ENCODE measurements at regions not wholly inside any gene's neighbourhood (a gene's known extent, or its start where the extent isn't known, plus 50 kb on each side); places are given as distances from the start of the nearest gene placed in this dataset.

GRCh38 chr20:10795286-10796026 is 121.7 kb upstream of the JAG1 start:
- no peak overlapping the region for H3K9ac ChIP-seq (ENCODE audit: low read depth, low read length, poor library complexity, severe bottlenecking)
- H3K27me3 ChIP-seq (ENCODE audit: insufficient read depth, low read length, poor library complexity, severe bottlenecking): no peaks in the 10 kb centered on the region
- H3K79me2 ChIP-seq (ENCODE audit: insufficient read depth, low read length): no peaks in the 10 kb centered on the region
- H3F3A ChIP-seq (ENCODE audit: low read depth): no peaks in the 10 kb centered on the region
- TF ChIP-seq, protein P1, sequence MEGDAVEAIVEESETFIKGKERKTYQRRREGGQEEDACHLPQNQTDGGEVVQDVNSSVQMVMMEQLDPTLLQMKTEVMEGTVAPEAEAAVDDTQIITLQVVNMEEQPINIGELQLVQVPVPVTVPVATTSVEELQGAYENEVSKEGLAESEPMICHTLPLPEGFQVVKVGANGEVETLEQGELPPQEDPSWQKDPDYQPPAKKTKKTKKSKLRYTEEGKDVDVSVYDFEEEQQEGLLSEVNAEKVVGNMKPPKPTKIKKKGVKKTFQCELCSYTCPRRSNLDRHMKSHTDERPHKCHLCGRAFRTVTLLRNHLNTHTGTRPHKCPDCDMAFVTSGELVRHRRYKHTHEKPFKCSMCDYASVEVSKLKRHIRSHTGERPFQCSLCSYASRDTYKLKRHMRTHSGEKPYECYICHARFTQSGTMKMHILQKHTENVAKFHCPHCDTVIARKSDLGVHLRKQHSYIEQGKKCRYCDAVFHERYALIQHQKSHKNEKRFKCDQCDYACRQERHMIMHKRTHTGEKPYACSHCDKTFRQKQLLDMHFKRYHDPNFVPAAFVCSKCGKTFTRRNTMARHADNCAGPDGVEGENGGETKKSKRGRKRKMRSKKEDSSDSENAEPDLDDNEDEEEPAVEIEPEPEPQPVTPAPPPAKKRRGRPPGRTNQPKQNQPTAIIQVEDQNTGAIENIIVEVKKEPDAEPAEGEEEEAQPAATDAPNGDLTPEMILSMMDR (conservative IDR thresholded peaks at IDR 0.05; ENCODE audit: low read length): no peak
- no peak for TF ChIP-seq EZH2phosphoT487 (IDR thresholded peaks at IDR 0.05; ENCODE audit: borderline replicate concordance)
- H3K9me2 ChIP-seq (replicated peaks; ENCODE audit: low read depth, low read length): no peaks in the 10 kb centered on the region
- no peaks in the 10 kb centered on the region for H4K20me1 ChIP-seq (ENCODE audit: insufficient read depth, low read length, poor library complexity, severe bottlenecking)
- H3K36me3 ChIP-seq (ENCODE audit: insufficient read depth, low read length): no peaks in the 10 kb centered on the region
- no peak overlapping the region for H3K4me2 ChIP-seq (ENCODE audit: low read depth, low read length, poor library complexity, severe bottlenecking)
- H2AFZ ChIP-seq (ENCODE audit: low read length): no peak overlapping the region
- no peaks in the 10 kb centered on the region for H3K4me1 ChIP-seq (ENCODE audit: insufficient read depth, low read length, poor library complexity, severe bottlenecking)
- H3K4me3 ChIP-seq (ENCODE audit: low read length, poor library complexity, severe bottlenecking): no peak overlapping the region
- H3K9me3 ChIP-seq (ENCODE audit: insufficient read depth, low read depth, low read length): no peaks in the 10 kb centered on the region

DNA sequence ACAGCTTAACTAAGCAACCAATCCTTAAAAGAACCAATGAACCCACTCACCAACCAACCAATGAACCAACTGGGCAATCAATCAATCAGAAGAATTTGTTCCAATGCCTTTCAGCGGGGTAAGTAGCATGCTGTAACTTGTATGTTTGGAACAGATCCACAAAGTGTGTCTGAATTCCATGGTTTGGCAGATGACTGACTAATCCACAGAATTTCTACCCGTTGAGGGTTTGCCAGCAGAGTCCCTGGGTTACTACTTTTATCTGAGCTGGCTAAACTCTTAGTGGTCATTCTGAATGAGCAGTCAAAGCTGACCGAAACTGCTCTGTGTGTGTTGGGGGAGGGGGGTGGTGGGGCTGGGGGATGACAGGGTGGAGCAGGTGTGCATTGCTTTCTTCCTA is 125.0 kb upstream of the JAG1 start:
- H2AFZ ChIP-seq (ENCODE audit: low read length): no peak overlapping the region
- H3K9me2 ChIP-seq (replicated peaks; ENCODE audit: low read depth, low read length): no peaks in the 10 kb centered on the region
- H3K4me3 ChIP-seq (ENCODE audit: low read length, poor library complexity, severe bottlenecking): no peak overlapping the region
- TF ChIP-seq EZH2phosphoT487 (IDR thresholded peaks at IDR 0.05; ENCODE audit: borderline replicate concordance): no peak
- TF ChIP-seq, protein P1 (conservative IDR thresholded peaks at IDR 0.05; ENCODE audit: low read length): no peak
- no peaks in the 10 kb centered on the region for H3K36me3 ChIP-seq (ENCODE audit: insufficient read depth, low read length)
- H3K79me2 ChIP-seq (ENCODE audit: insufficient read depth, low read length): no peaks in the 10 kb centered on the region
- H3K27me3 ChIP-seq (ENCODE audit: insufficient read depth, low read length, poor library complexity, severe bottlenecking): no peaks in the 10 kb centered on the region
- no peaks in the 10 kb centered on the region for H3K4me1 ChIP-seq (ENCODE audit: insufficient read depth, low read length, poor library complexity, severe bottlenecking)
- no peaks in the 10 kb centered on the region for H3F3A ChIP-seq (ENCODE audit: low read depth)
- no peak overlapping the region for H3K9ac ChIP-seq (ENCODE audit: low read depth, low read length, poor library complexity, severe bottlenecking)
- H3K4me2 ChIP-seq (ENCODE audit: low read depth, low read length, poor library complexity, severe bottlenecking): no peak overlapping the region
- H3K9me3 ChIP-seq (ENCODE audit: insufficient read depth, low read depth, low read length): no peaks in the 10 kb centered on the region
- H4K20me1 ChIP-seq (ENCODE audit: insufficient read depth, low read length, poor library complexity, severe bottlenecking): no peaks in the 10 kb centered on the region

GRCh38 chr20:10799735-10800134 is 125.9 kb upstream of the JAG1 start:
- H3K9ac ChIP-seq (ENCODE audit: low read depth, low read length, poor library complexity, severe bottlenecking): no peak overlapping the region
- no peaks in the 10 kb centered on the region for H3K9me2 ChIP-seq (replicated peaks; ENCODE audit: low read depth, low read length)
- H4K20me1 ChIP-seq (ENCODE audit: insufficient read depth, low read length, poor library complexity, severe bottlenecking): no peaks in the 10 kb centered on the region
- no peaks in the 10 kb centered on the region for H3K27me3 ChIP-seq (ENCODE audit: insufficient read depth, low read length, poor library complexity, severe bottlenecking)
- TF ChIP-seq, protein P1 (conservative IDR thresholded peaks at IDR 0.05; ENCODE audit: low read length): no peak
- no peak for TF ChIP-seq EZH2phosphoT487 (IDR thresholded peaks at IDR 0.05; ENCODE audit: borderline replicate concordance)
- H3K4me2 ChIP-seq (ENCODE audit: low read depth, low read length, poor library complexity, severe bottlenecking): no peak overlapping the region
- no peaks in the 10 kb centered on the region for H3F3A ChIP-seq (ENCODE audit: low read depth)
- H3K9me3 ChIP-seq (ENCODE audit: insufficient read depth, low read depth, low read length): no peaks in the 10 kb centered on the region
- H3K4me1 ChIP-seq (ENCODE audit: insufficient read depth, low read length, poor library complexity, severe bottlenecking): no peaks in the 10 kb centered on the region
- H3K36me3 ChIP-seq (ENCODE audit: insufficient read depth, low read length): no peaks in the 10 kb centered on the region
- no peak overlapping the region for H2AFZ ChIP-seq (ENCODE audit: low read length)
- H3K4me3 ChIP-seq (ENCODE audit: low read length, poor library complexity, severe bottlenecking): no peak overlapping the region
- H3K79me2 ChIP-seq (ENCODE audit: insufficient read depth, low read length): no peaks in the 10 kb centered on the region
